GM18951 (cell line): ENCODE measurements at regions not wholly inside any gene's neighbourhood (a gene's known extent, or its start where the extent isn't known, plus 50 kb on each side); places are given as distances from the start of the nearest gene placed in this dataset.

Source experiments
- POLR2A ChIP-seq: IDR thresholded peaks from 4 replicates; pipeline ENCODE4 v1.6.1; 2011; ENCODE audit warnings: mild to moderate bottlenecking; ENCODE audit not compliant: insufficient read length, insufficient read depth; ENCODE audit errors: extremely low read depth
- in situ Hi-C: fragments of 300-500 bp; cut with MboI; formaldehyde crosslinking; loops from one replicate; pipeline ENCODE4 v1.12.0; 2022; ENCODE audit warnings: low sequenced_read_pairs, mixed read lengths, inconsistent platforms; ENCODE audit not compliant: unreplicated experiment

- in situ Hi-C loops: no loop called here
- TF ChIP-seq POLR2A: no peak
These were observed 274.9 kb upstream of the SLC30A5 start for GRCh38 chr5:68818870-68819269.

DNA sequence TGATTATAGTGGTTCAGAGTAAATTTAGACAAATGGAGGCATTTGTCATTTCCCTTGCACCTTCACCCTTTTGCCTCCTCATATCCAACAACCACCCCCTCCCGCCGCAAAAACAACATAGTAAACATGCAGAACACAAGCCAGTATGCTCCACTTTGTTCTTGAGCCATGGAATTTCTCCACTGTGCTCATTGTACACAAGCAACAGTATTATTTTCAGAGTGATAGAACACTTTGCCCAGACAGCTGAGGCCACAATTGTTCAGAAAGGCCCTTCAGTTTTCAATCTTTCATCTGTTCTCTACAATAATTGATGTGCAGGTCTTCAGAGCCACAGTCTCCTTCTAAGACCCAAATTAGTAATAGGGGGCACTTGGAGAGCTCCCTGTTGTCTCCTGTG lies 272.8 kb upstream of the SLC30A5 start:
- in situ Hi-C loops: no loop called here
- TF ChIP-seq POLR2A: no peak

GRCh38 chr5:68822796-68823195 lies 271.0 kb upstream of the SLC30A5 start:
- in situ Hi-C loops: no loop called here
- no peak for TF ChIP-seq POLR2A

GRCh38 chr5:68823301-68823700 lies 270.5 kb upstream of the SLC30A5 start:
- in situ Hi-C loops: no loop called here
- TF ChIP-seq POLR2A: no peak

- no peak for TF ChIP-seq POLR2A
- in situ Hi-C loops: no loop called here
These were observed 263.4 kb upstream of the SLC30A5 start for GRCh38 chr5:68830377-68830898.

DNA sequence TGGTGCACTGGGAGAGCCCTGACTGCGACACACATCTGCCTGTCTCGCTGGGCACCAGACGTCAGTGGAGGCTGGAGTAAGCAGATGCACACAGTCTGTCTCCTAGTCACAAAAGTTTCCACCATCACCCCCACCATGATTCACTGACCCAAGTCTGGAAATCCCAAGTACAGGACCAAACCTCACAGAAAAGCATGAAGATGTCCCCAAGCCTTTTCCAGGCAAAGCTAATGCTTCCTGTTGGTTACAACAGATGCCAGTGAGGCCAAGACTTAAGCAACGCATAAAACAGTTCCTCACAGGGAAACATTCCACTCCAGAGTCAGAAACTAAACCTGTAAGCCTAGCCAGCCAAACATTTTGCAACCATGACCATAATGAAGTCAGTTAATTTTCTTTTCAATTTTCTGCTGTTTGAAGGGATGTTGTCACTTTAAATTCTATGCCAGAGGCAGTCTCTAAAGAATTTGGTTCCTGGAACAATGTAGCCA lies 259.3 kb upstream of the SLC30A5 start:
- in situ Hi-C loops: no loop called here
- TF ChIP-seq POLR2A: no peak

DNA sequence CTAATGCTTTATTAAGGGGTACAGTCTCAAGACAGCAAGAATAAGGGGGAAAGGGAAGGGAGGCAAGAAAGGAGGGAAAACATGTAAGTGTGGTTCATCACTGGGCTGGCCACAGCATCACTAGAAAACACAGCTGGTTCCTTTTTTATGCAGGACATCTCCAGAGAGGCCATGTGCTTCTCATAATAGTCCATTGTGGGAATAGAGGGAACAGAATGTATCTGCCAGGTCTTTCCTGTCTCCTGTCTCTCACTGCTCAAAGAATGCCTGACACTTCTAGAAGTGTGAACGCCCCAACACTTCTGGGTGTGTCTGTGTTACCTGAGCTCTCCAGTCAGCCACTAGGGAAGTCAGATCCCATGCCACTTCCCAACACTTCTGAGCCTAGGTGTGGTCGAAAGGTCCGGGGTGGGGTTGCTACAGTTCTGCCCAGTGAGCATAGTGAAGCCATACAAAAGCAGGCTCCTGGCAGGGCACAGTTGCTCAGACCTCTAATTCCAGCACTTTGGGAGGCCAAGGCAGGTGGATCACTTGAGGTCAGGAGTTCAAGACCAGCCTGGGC lies 255.6 kb upstream of the SLC30A5 start:
- no peak for TF ChIP-seq POLR2A
- in situ Hi-C loops: no loop called here

DNA sequence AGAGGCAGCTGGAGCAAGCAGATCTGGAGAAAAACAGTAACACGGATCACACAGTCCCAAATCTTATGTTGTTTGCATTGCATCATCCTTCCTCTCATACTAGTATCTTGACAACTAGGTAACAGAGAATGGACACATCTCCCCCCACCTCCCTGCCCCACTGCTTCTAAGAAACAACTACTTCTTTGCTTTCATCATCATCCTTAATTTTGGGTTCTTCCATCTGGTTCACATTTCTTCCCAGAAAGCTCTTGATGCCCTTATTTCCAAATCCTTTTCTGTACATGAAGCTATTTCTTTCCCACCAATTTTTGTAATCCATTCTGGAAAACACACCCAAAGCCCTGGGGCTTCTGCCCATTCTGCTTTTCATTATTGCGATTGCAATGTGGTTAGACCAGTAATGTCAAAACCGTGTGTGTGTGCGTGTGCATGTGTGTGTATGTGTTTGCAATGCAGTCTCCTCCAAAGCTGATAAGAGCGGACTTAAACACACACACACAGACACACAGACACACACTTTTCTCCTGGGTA lies 254.7 kb upstream of the SLC30A5 start:
- in situ Hi-C loops: no loop called here
- TF ChIP-seq POLR2A: no peak

GRCh38 chr5:68843624-68844364 lies 250.0 kb upstream of the SLC30A5 start:
- TF ChIP-seq POLR2A: no peak
- in situ Hi-C loops: no loop called here

GRCh38 chr5:68845131-68845530 lies 248.7 kb upstream of the SLC30A5 start:
- no peak for TF ChIP-seq POLR2A
- in situ Hi-C loops: no loop called here

DNA sequence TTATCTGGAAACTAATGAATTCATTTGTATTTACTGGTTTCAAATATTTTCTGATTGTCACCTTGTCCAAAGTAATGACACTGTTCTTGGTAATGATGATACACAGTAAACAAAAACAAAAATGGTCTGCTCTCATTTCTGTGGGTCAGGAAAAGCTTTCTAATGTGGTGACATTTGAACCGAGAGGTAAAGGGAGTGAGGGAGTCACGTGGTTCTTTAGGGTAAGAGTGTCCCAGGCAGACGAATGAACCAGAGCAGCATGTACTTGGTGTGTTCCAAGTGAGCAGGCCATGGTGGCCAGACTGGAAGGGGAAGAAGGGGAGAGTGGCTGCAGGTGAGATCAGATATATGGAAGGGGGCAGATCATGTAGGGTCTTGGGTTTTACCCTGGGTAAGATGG lies 247.0 kb upstream of the SLC30A5 start:
- in situ Hi-C loops: no loop called here
- no peak for TF ChIP-seq POLR2A

DNA sequence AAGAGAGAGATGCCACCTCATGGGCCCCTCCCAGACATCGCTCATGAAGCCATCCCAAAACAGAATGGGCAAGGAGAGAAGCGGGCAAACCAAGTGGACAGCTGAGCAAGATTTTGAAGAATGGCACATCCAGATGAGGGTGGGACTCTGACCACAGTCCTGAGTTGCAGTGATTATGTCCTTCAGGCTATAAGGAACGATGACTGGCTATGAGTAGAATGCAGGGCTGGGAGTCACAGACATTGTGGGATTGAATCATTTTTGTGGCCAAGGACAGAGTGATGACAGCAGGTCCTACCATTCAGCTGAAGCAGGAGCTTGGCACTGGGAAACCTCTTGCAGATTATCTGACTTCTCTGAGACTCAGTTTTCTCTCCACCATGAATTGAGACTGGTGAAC lies 245.7 kb upstream of the SLC30A5 start:
- TF ChIP-seq POLR2A: no peak
- in situ Hi-C loops: no loop called here

GRCh38 chr5:68849103-68849502 lies 244.7 kb upstream of the SLC30A5 start:
- TF ChIP-seq POLR2A: no peak
- in situ Hi-C loops: no loop called here

GRCh38 chr5:68849906-68850305 lies 243.9 kb upstream of the SLC30A5 start:
- in situ Hi-C loops: no loop called here
- no peak for TF ChIP-seq POLR2A
